ENCODE measurements at regions not wholly inside any gene's neighbourhood (a gene's known extent, or its start where the extent isn't known, plus 50 kb on each side); places are given as distances from the start of the nearest gene placed in this dataset.

DNA sequence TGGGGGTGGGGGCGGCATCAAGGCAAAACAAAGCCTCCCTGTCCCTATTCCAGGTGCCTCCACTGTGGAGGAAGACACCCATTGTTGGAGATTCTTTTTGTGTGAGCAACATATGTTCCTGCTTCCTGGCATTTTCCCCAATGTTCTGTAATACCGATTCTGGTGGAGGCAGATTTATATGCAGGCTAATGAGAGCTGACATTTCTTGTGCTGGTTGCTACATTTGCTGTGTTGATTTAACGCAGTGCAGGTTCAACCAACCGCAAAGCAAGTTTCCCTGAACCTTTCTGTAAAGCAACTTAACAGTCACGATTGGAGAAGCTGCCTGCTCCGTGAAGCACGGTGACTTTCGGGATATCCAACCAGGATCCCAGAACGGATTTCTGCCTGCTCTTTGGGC, 260.5 kb downstream of the CBLN1 start:
- no peak for DNase-seq

GRCh38 chr16:49020436-49020835, 261.2 kb downstream of the CBLN1 start:
- DNase-seq = no peak

DNA sequence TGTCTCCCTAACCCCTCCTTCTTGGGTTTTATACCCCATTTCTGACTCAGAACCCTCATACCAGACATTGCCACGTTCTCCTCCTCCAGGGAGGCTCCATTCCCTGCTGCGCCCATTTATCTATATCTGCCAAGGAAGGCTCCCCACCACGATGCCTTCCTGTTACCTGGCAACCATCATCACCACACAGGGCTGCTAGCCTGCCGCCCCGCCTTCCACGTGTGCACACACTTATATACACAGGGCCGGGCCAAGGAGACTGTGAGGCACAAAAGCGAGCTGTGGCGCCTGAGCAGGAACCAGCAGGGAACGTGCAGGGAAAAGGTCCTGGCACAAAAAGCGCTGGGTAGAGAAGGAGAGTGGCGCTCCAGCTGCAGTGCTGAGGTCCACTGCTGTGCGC, 261.8 kb downstream of the CBLN1 start:
- DNase-seq = no peak

- DNase-seq = no peak
These were observed 262.5 kb downstream of the CBLN1 start for GRCh38 chr16:49019081-49019633.

GRCh38 chr16:49018259-49018931, 263.2 kb downstream of the CBLN1 start:
- no peak for DNase-seq

DNA sequence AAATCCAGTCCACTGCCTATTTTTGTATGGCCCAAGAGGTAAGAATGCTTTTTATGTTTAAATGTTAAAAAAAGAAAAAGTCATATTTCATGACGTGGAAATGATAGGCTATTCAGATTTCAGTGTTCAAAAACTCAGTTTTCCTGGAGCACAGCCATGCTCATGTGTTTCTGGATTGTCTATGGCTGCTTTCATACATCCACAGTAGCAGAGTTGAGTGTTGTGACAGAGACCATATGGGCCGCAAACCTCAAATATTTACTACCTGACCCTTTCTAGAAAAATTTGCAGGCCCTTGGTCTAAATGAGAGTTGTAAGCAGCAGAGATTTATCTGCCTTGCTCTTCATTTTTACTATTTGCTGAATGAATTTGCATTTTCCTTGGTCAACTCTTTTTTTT, 264.1 kb downstream of the CBLN1 start:
- no peak for DNase-seq

DNA sequence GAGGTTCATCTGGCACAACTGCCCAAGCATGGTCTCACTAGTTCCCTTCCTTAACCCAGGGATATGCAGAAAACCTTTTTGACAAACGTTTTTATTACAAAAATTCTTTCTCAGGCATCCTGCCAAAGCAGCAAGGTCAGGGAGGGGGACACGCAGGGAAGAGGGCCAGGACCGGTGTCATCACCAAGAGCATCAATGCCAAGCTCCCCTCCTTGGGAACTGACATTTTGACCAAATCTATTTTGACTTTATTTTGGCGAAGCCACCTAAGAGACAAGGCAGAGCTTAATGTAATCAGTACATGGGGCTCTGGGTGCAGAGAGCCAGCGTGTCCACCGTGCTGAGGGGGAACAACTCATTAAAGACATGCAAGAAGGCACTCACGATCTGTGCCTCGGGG, 265.2 kb downstream of the CBLN1 start:
- no peak for DNase-seq

- DNase-seq = no peak
These were observed 266.4 kb downstream of the CBLN1 start for GRCh38 chr16:49015225-49015592.

- no peak for DNase-seq
These were observed 267.1 kb downstream of the CBLN1 start for GRCh38 chr16:49014277-49015224.

DNA sequence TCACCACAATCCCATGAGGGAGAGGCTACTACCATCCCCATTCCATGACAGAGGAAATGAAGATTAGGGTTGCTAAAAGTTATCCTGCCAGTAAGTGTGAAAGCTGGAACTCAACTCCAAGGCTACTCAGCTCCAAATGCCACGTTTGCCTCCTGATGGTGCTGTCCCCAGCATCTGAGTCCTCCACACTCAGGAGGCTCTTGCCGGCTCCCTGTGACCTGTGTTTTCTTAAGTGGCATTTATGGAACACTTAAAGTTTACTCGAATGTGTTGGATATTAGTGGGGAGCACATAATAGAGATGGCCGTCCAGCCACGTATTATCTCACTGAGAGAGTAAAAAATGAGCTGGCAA, 267.9 kb downstream of the CBLN1 start:
- DNase-seq = no peak

- no peak for DNase-seq
These were observed 268.5 kb downstream of the CBLN1 start for GRCh38 chr16:49012961-49013726.

DNA sequence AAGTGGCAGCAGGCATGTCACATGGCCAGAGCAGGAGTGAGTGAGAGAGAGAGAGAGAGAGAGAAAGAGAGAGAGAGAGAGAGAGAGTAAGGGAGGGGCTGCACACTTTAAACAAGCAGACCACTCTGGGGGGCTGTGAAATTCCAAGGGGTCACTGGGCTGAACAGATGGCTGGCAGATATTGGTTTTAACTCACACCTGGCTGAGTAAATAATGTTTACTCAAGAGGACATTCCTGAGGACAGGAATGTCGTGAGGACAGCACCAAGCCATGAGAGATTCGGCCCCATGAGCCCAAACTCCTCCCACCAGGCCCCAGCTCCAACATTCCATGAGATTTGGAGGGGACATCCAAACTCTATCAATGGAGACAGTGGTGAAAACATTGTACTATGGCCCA, 269.7 kb downstream of the CBLN1 start:
- DNase-seq = no peak

GRCh38 chr16:49010879-49011278, 270.8 kb downstream of the CBLN1 start:
- no peak for DNase-seq

GRCh38 chr16:49010396-49010795, 271.2 kb downstream of the CBLN1 start:
- DNase-seq = no peak

DNA sequence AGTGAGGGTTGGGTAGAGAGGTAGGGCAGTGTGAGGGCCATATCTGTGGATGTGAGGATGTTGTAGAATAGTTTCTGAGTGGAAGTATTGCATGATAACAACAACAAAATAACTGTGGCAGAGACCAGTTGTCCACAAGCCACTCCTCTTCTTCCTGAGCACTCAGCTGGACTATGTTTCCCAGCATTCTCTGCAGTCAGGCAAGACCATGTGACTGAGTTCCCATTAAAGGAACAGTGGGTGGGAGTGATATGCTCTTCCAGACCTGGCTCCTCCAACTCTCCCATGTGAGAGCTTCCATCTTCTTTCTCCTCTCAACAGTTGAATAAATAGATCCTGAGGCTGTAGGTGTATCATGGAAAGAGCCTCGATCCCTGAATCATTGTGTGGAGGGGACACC, 272.4 kb downstream of the CBLN1 start:
- DNase-seq = no peak

DNA sequence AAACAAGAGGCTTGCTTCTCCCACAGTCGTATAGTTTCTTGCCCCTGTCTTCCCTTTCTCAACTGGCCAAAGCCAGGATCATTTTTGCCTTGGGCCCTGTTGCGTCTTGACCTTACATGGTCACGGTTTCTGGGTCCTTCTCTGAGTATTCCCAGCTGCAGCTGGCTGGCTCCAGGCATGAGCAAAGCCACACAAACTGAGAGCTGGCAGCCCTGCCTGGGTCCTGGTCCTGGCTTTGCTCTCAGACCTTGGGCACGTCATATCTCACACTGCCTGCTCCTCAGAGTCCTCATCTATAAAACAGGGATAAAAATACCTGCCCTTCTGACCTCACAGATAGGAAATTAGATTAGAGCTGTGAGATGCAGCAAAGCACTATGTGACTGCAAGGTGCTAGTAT, 277.6 kb downstream of the CBLN1 start:
- no peak for DNase-seq

DNA sequence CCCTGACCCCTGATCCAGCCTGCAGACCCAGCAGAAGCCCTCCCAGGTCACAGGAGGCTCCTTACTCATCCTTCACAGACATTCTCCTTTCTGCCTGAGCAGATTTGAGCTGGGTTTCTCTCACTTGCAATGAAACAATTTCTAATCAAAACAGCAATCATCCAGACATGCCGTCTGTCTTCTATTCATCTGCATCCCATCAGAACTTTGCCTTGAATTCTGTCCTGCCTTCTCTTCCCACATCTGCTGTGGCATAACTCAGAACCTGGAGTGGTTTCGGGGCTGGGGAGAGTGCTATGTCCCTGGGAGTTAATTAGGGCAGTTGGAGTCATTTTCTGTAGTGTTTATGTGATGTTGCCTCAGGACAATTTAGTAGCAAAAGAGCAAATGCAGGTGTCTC, 278.6 kb downstream of the CBLN1 start:
- no peak for DNase-seq

DNA sequence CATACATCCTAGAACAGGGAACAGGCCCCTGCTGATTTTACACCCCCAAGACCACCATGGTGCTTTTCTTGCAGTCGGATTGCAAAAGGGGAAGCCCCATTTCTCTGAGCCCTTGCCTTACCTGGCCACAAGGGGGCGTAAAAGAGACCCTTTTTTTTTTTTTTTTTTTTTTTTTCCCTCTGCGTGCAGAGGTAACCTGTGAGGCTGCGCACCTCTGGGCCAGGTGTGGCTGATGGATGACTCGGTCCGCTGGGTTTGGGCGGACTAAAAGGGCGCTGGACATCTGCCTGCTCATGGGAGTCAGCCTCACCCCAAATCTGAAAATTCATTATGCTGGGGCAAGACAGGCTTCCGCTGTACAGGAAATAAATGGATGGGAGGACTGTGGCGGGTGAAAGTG, 281.0 kb downstream of the CBLN1 start:
- no peak for DNase-seq

GRCh38 chr16:48999508-48999907, 282.1 kb downstream of the CBLN1 start:
- DNase-seq = no peak

- DNase-seq = no peak
These were observed 282.6 kb downstream of the CBLN1 start for GRCh38 chr16:48999044-48999443.

DNA sequence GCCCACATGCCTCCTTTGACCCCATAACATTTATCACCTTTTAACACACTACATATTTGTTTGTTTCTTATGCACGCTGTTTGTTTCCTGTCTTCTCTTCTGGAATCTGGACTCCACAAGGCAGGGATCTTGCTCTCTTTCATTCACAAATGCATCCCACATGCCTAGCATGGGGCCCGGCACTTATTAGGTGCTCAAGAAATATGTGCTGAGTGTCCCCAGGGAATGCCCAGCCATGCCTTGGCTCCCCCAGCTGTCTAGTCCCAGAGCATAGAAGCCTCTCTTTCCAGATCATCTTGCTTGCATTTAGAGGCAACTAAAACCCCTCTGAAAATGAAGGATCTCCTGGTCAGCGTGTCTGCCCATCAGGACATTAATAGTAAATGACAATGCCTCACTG, 283.7 kb downstream of the CBLN1 start:
- no peak for DNase-seq

DNA sequence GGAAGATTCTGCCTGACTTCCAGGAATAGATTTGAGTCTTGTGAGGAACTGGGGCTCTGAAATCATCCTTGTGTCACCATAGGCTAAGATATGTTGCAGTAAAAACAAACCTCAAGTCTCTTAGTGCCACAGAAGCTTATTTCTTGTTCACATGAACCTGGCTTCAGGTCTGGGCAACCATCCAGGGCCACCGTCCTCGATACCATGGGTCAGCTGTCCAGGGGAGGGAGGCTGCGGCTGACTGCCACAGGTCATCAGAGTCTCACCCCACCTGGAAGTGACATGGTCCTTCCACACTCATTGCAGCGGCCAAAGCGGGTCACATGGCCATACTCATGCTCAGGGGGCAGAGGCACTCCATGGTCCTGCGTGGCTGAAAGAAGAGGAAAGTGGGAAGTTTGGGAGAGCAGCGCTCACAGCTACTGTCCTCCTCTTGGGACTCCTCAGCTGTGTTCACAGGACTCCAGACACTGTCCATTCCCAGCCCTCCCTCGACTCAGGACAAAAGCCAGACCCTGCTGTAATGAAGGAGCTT, 284.5 kb downstream of the CBLN1 start:
- DNase-seq = no peak

GRCh38 chr16:48978501-48978900, 303.1 kb downstream of the CBLN1 start:
- no peak for DNase-seq

All from GOT3 (cell line).